ENCODE measurements at regions not wholly inside any gene's neighbourhood (a gene's known extent, or its start where the extent isn't known, plus 50 kb on each side); places are given as distances from the start of the nearest gene placed in this dataset.

- Mint-ChIP-seq H3K27me3 (ENCODE audit: low read depth, unreplicated experiment) (no peaks in the 10 kb centered on the region), H3K4me3 (ENCODE audit: unreplicated experiment) (no peak overlapping the region), H3K36me3 (ENCODE audit: low read depth, unreplicated experiment) (no peaks in the 10 kb centered on the region), H3K4me1 (ENCODE audit: low read depth, unreplicated experiment) (peaks cover 8% of the 10 kb centered on the region), H3K9me3 (ENCODE audit: unreplicated experiment) (peaks cover 2% of the 10 kb centered on the region), H3K27ac (ENCODE audit: unreplicated experiment) (no peak overlapping the region)
- DNase-seq (ENCODE audit: low read depth), result no peak
- H3K9ac ChIP-seq (ENCODE audit: low read length), result no peak overlapping the region
- peak; percentile 9 for FAIRE-seq
- no peaks in the 10 kb centered on the region for H3K36me3 ChIP-seq (ENCODE audit: insufficient read depth, low read length)
- H3K9me3 ChIP-seq (ENCODE audit: insufficient read depth, low read depth, low read length), result no peaks in the 10 kb centered on the region
- H3K4me3 ChIP-seq (ENCODE audit: insufficient read depth, low read depth, low read length), result no peak overlapping the region
- no peaks in the 10 kb centered on the region for H3K4me1 ChIP-seq (ENCODE audit: insufficient read depth, low read length)
- H4K20me1 ChIP-seq (ENCODE audit: insufficient read depth, low read length), result no peaks in the 10 kb centered on the region
- H3K79me2 ChIP-seq (ENCODE audit: insufficient read depth, low read length), result no peaks in the 10 kb centered on the region
- no peak overlapping the region for H3K27ac ChIP-seq (ENCODE audit: low read depth, low read length)
- no peak overlapping the region for H3K4me2 ChIP-seq (ENCODE audit: low read length)
- H2AFZ ChIP-seq (ENCODE audit: low read depth, low read length), result no peak overlapping the region
- no peak for TF ChIP-seq EZH2 (IDR thresholded peaks at IDR 0.05; ENCODE audit: insufficient read depth, low read length)
- no peak for TF ChIP-seq CTCF (IDR thresholded peaks at IDR 0.05; ENCODE audit: insufficient read depth, low read depth, low read length)
- H3K27me3 ChIP-seq (ENCODE audit: insufficient read depth, low read length), result no peaks in the 10 kb centered on the region
Observed at GRCh38 chr2:195592105-195592504, 64.9 kb upstream of the SLC39A10 start.

- no peak overlapping the region for H3K9ac ChIP-seq (ENCODE audit: low read length)
- H3K79me2 ChIP-seq (ENCODE audit: insufficient read depth, low read length), result no peaks in the 10 kb centered on the region
- Mint-ChIP-seq H3K36me3 (ENCODE audit: low read depth, unreplicated experiment) (no peaks in the 10 kb centered on the region), H3K4me3 (ENCODE audit: unreplicated experiment) (no peak overlapping the region), H3K9me3 (ENCODE audit: unreplicated experiment) (peaks cover 2% of the 10 kb centered on the region), H3K4me1 (ENCODE audit: low read depth, unreplicated experiment) (no peaks in the 10 kb centered on the region), H3K27ac (ENCODE audit: unreplicated experiment) (no peak overlapping the region), H3K27me3 (ENCODE audit: low read depth, unreplicated experiment) (no peaks in the 10 kb centered on the region)
- DNase-seq (ENCODE audit: low read depth) (no peak), FAIRE-seq (no peak)
- H3K9me3 ChIP-seq (ENCODE audit: insufficient read depth, low read depth, low read length), result no peaks in the 10 kb centered on the region
- no peak overlapping the region for H3K4me3 ChIP-seq (ENCODE audit: insufficient read depth, low read depth, low read length)
- H3K4me1 ChIP-seq (ENCODE audit: insufficient read depth, low read length), result no peaks in the 10 kb centered on the region
- no peaks in the 10 kb centered on the region for H4K20me1 ChIP-seq (ENCODE audit: insufficient read depth, low read length)
- no peak overlapping the region for H3K4me2 ChIP-seq (ENCODE audit: low read length)
- H3K36me3 ChIP-seq (ENCODE audit: insufficient read depth, low read length), result no peaks in the 10 kb centered on the region
- TF ChIP-seq EZH2 (IDR thresholded peaks at IDR 0.05; ENCODE audit: insufficient read depth, low read length), result no peak
- no peak for TF ChIP-seq CTCF (IDR thresholded peaks at IDR 0.05; ENCODE audit: insufficient read depth, low read depth, low read length)
- no peak overlapping the region for H2AFZ ChIP-seq (ENCODE audit: low read depth, low read length)
- H3K27ac ChIP-seq (ENCODE audit: low read depth, low read length), result no peak overlapping the region
- no peaks in the 10 kb centered on the region for H3K27me3 ChIP-seq (ENCODE audit: insufficient read depth, low read length)
Observed at GRCh38 chr2:195590861-195591205, 66.2 kb upstream of the SLC39A10 start.

DNA sequence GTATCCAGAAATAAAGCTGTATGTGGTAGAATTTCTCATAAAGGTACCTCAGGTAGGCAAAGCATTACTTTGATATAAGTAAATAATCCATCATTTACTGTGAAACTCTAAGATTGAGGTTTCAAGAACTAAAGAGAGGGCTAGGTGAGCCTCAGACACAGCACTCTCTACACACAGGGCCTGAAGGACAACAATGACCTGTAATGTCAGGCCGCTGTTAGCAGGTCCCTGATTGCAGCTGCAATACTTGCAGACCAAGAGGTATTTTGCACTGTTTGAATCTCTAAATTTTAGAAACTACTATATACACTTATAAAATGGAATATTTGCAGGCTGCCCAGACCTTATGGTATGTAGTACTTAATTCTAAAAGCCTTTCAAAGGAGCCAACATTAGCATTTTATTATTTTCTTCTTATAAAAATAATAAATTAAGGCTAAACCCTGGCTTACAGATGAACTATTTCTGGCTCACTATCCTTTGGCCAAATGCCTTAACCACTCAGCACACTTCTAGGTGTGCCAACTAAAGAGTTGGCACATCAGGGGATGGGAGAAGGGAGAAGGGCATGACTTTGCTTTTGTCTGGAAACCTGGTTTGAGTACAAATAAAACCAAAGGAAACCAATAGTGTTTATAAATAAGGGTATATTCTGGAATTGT is 66.7 kb upstream of the SLC39A10 start:
- Histone ChIP-seq H3K9ac (ENCODE audit: low read length) (no peak overlapping the region), H3K4me3 (ENCODE audit: insufficient read depth, low read depth, low read length) (no peak overlapping the region), H3K79me2 (ENCODE audit: insufficient read depth, low read length) (no peaks in the 10 kb centered on the region), H3K4me2 (ENCODE audit: low read length) (no peak overlapping the region), H3K9me3 (ENCODE audit: insufficient read depth, low read depth, low read length) (no peaks in the 10 kb centered on the region), H4K20me1 (ENCODE audit: insufficient read depth, low read length) (no peaks in the 10 kb centered on the region), H3K36me3 (ENCODE audit: insufficient read depth, low read length) (no peaks in the 10 kb centered on the region), H3K4me1 (ENCODE audit: insufficient read depth, low read length) (no peaks in the 10 kb centered on the region), H2AFZ (ENCODE audit: low read depth, low read length) (no peak overlapping the region), H3K27me3 (ENCODE audit: insufficient read depth, low read length) (no peaks in the 10 kb centered on the region), H3K27ac (ENCODE audit: low read depth, low read length) (no peak overlapping the region)
- Mint-ChIP-seq H3K27ac (ENCODE audit: unreplicated experiment) (no peak overlapping the region), H3K4me3 (ENCODE audit: unreplicated experiment) (no peak overlapping the region), H3K9me3 (ENCODE audit: unreplicated experiment) (no peaks in the 10 kb centered on the region), H3K36me3 (ENCODE audit: low read depth, unreplicated experiment) (no peaks in the 10 kb centered on the region), H3K4me1 (ENCODE audit: low read depth, unreplicated experiment) (no peaks in the 10 kb centered on the region), H3K27me3 (ENCODE audit: low read depth, unreplicated experiment) (no peaks in the 10 kb centered on the region)
- no peak for DNase-seq (ENCODE audit: low read depth)
- no peak for FAIRE-seq
- no peak for TF ChIP-seq CTCF (IDR thresholded peaks at IDR 0.05; ENCODE audit: insufficient read depth, low read depth, low read length)
